Brain microvascular endothelial cell (primary cell): ENCODE measurements at regions not wholly inside any gene's neighbourhood (a gene's known extent, or its start where the extent isn't known, plus 50 kb on each side); places are given as distances from the start of the nearest gene placed in this dataset.

Source experiments
- DNase-seq: peaks from one replicate; pipeline ENCODE4 v3.0.0-alpha.2; 2020
- H3K27ac ChIP-seq: fragments of 250-450 bp; sonication (Bioruptor Pico); 2 replicates; pipeline ENCODE4 v1.5.1; 2020; ENCODE audit warnings: mild to moderate bottlenecking, moderate library complexity
- H3K27me3 ChIP-seq: fragments of 250-450 bp; sonication (Bioruptor Pico); replicated peaks from 2 replicates; pipeline ENCODE4 v1.5.1; 2020; ENCODE audit warnings: mild to moderate bottlenecking
- H3K36me3 ChIP-seq: fragments of 250-450 bp; sonication (Bioruptor Pico); replicated peaks from 2 replicates; pipeline ENCODE4 v1.5.1; 2020; ENCODE audit warnings: mild to moderate bottlenecking
- H3K4me3 ChIP-seq: 2 replicates; pipeline ENCODE4 v1.5.1; 2011; ENCODE audit warnings: low read depth, mild to moderate bottlenecking, control low read depth, low read length, moderate library complexity
- in situ Hi-C: cut with HindIII; loops from 2 replicates; pipeline ENCODE4 v1.10.0; 2017; ENCODE audit warnings: low sequenced_read_pairs, low pct_ligation_motif_present
- TF ChIP-seq, protein P1 (sequence below): IDR thresholded peaks from 2 replicates; pipeline ENCODE4 v1.5.1; 2011; ENCODE audit warnings: low read depth, mild to moderate bottlenecking, moderate library complexity, low read length, control low read depth, inconsistent platforms; ENCODE audit errors: missing control alignments

DNA sequence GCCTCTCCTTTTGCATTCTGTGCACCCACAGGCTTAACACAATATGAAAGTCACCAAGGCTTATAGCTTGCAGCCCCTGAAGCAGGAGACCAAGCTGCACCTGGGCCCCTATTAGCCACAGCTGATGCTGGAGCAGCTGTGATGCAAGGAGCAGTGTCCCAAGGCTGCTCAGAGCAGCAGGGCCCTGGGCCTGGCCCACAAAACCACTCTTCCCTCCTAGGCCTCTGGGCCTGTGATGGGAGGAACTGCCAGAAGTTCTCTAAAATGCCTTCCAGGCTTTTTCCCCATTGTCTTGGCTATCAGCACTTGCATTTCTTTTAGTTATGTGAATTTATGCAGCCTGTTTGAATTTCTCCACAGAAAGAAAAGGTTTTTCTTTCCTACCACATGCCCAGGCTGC is 89.5 kb upstream of the KCTD3 start:
- DNase-seq, result no peak
- in situ Hi-C loops, result no loop called here
- no peaks in the 10 kb centered on the region for H3K27me3 ChIP-seq
- H3K4me3 ChIP-seq, result no peak overlapping the region
- H3K36me3 ChIP-seq, result no peaks in the 10 kb centered on the region
- TF ChIP-seq, protein P1, sequence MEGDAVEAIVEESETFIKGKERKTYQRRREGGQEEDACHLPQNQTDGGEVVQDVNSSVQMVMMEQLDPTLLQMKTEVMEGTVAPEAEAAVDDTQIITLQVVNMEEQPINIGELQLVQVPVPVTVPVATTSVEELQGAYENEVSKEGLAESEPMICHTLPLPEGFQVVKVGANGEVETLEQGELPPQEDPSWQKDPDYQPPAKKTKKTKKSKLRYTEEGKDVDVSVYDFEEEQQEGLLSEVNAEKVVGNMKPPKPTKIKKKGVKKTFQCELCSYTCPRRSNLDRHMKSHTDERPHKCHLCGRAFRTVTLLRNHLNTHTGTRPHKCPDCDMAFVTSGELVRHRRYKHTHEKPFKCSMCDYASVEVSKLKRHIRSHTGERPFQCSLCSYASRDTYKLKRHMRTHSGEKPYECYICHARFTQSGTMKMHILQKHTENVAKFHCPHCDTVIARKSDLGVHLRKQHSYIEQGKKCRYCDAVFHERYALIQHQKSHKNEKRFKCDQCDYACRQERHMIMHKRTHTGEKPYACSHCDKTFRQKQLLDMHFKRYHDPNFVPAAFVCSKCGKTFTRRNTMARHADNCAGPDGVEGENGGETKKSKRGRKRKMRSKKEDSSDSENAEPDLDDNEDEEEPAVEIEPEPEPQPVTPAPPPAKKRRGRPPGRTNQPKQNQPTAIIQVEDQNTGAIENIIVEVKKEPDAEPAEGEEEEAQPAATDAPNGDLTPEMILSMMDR, result no peak
- no peak overlapping the region for H3K27ac ChIP-seq

- no peak overlapping the region for H3K27ac ChIP-seq
- DNase-seq, result no peak
- no peaks in the 10 kb centered on the region for H3K27me3 ChIP-seq
- TF ChIP-seq, protein P1, result no peak
- no peak overlapping the region for H3K4me3 ChIP-seq
- in situ Hi-C loops, result no loop called here
- H3K36me3 ChIP-seq, result no peaks in the 10 kb centered on the region
Observed at GRCh38 chr1:215479567-215479966, 87.5 kb upstream of the KCTD3 start.

- TF ChIP-seq, protein P1, result no peak
- Histone ChIP-seq H3K4me3 (no peak overlapping the region), H3K27ac (no peak overlapping the region), H3K27me3 (no peaks in the 10 kb centered on the region), H3K36me3 (no peaks in the 10 kb centered on the region)
- DNase-seq, result no peak
- in situ Hi-C loops, result no loop called here
Observed at GRCh38 chr1:215482079-215482478, 85.0 kb upstream of the KCTD3 start.

- Histone ChIP-seq H3K36me3 (no peaks in the 10 kb centered on the region), H3K27ac (no peak overlapping the region), H3K4me3 (no peak overlapping the region), H3K27me3 (no peaks in the 10 kb centered on the region)
- DNase-seq, result no peak
- TF ChIP-seq, protein P1, result no peak
- in situ Hi-C loops, result no loop called here
Observed at GRCh38 chr1:215484171-215484939, 82.7 kb upstream of the KCTD3 start.

GRCh38 chr1:215487466-215487865 is 79.6 kb upstream of the KCTD3 start:
- TF ChIP-seq, protein P1, result no peak
- in situ Hi-C loops, result no loop called here
- DNase-seq, result no peak
- Histone ChIP-seq H3K4me3 (no peak overlapping the region), H3K27ac (no peak overlapping the region), H3K27me3 (no peaks in the 10 kb centered on the region), H3K36me3 (no peaks in the 10 kb centered on the region)

DNA sequence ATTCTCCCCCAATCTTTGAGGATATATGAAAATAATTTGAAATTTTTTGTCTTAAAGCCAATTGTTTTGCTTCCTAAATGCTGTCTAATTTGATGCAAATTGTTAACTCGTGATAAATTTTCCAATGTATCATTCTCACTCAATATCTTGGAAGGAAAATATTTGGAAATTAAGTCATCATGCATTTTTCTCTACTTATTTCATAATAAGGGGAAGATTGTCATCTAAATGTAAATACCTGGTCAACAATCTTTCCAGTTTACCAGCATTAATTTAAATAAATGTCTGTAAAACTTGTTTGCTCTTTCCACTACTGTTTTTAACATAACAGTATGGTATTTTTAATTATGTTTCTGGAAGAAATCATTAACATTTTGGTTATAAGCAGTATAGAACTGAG is 78.3 kb upstream of the KCTD3 start:
- H3K27me3 ChIP-seq, result no peaks in the 10 kb centered on the region
- TF ChIP-seq, protein P1, result no peak
- in situ Hi-C loops, result no loop called here
- no peak overlapping the region for H3K27ac ChIP-seq
- DNase-seq, result no peak
- H3K36me3 ChIP-seq, result no peaks in the 10 kb centered on the region
- H3K4me3 ChIP-seq, result no peak overlapping the region
